ENCODE measurements at regions not wholly inside any gene's neighbourhood (a gene's known extent, or its start where the extent isn't known, plus 50 kb on each side); places are given as distances from the start of the nearest gene placed in this dataset.
A peak's percentile ranks its signal among the peaks of the same experiment; 100 is the strongest.

DNA sequence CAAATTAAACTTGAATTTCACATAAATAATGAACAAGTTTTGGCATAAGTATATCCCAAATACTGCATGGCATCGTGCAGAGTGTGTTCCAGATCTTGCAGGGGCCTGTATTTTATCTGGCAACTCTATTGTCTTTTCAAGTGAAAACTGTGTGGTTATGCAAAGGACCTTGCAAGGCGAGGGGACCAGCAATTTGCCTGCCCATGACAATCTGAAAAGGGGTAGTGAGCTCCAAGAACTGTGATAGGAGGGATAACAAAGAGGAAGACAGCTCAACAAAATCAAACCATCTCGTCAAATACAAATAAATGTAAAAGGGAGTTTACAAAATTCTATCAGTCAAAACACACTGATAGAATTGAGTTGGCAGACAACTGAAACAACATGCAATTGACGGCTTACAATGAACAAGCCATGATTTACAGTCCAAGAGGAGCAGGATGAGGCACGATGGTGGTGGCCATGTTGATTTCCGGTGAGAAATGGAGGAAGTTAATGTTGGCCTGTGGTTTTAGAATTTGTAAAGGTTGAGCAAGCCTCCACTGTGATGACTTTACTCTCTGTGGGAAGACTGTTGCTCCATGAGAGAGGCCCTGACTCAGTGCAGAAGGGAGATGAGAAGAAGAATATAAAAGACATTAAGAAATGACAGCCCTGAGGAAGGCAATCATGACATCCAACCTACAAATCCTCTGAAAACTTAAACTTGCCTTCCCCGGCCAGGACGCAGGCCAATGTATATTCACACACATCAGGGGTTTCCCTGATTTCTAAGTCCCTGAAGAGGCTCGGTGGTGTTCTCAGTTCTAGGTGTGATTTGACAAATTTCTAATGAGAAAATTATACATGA, 132.2 kb downstream of the ADSS2 start:
- TF ChIP-seq, protein P1, sequence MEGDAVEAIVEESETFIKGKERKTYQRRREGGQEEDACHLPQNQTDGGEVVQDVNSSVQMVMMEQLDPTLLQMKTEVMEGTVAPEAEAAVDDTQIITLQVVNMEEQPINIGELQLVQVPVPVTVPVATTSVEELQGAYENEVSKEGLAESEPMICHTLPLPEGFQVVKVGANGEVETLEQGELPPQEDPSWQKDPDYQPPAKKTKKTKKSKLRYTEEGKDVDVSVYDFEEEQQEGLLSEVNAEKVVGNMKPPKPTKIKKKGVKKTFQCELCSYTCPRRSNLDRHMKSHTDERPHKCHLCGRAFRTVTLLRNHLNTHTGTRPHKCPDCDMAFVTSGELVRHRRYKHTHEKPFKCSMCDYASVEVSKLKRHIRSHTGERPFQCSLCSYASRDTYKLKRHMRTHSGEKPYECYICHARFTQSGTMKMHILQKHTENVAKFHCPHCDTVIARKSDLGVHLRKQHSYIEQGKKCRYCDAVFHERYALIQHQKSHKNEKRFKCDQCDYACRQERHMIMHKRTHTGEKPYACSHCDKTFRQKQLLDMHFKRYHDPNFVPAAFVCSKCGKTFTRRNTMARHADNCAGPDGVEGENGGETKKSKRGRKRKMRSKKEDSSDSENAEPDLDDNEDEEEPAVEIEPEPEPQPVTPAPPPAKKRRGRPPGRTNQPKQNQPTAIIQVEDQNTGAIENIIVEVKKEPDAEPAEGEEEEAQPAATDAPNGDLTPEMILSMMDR (IDR thresholded peaks at IDR 0.05; ENCODE audit: low read depth, low read length, missing control alignments): no peak
- peak; percentile 76 for DNase-seq (ENCODE audit: low read depth)
- H3K4me3 ChIP-seq (ENCODE audit: low read depth, low read length): no peak overlapping the region; the same call in 1 of the 2 replicates

- no peak for DNase-seq (ENCODE audit: low read depth)
- no peak overlapping the region for H3K4me3 ChIP-seq (ENCODE audit: low read depth, low read length)
- TF ChIP-seq, protein P1 (IDR thresholded peaks at IDR 0.05; ENCODE audit: low read depth, low read length, missing control alignments): no peak
Measured at GRCh38 chr1:244322181-244322580, 129.5 kb downstream of the ADSS2 start.

DNA sequence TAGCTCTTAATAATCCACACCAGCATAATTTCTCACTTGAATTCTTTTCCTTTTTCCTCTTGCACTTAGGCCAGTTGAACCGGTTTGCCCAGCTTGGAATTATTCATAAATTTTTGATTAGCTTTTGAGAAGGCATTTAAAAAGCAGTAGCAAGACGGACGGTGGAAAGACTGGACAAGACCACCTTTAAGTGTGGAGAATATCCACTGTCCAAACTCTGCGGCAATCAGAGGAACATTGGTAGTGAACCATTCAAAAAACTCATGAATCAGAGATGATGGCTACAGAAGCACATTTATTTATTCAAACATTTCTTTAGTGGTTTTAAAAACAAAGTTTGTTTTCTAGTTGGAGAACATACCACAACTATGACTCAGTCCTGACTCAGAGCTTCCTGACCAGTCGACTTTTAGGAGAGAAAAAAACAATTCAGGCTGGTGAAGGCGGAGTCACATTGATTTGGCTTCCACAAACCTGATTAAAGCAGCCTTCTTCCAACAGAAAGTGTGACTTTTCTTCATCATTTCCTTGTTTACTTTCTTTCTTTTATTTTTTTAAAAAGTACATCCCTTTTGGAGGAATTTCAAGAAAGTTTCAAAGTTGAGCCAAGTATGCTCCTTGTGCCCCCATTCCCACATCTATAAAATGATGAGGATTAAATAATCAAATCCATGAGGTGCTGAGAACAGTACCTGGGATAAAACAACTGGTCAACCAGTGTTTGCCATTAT, 128.8 kb downstream of the ADSS2 start:
- no peak for DNase-seq (ENCODE audit: low read depth)

GRCh38 chr1:244324176-244324883, 127.4 kb downstream of the ADSS2 start:
- H3K4me3 ChIP-seq (ENCODE audit: low read depth, low read length): peak overlapping the region; percentile 50
- no peak for DNase-seq (ENCODE audit: low read depth)
- TF ChIP-seq, protein P1 (IDR thresholded peaks at IDR 0.05; ENCODE audit: low read depth, low read length, missing control alignments): no peak

More for the DNA sequence above, 128.8 kb downstream of the ADSS2 start:
- no peak overlapping the region for H3K4me3 ChIP-seq (ENCODE audit: low read depth, low read length)
- TF ChIP-seq, protein P1 (IDR thresholded peaks at IDR 0.05; ENCODE audit: low read depth, low read length, missing control alignments): no peak

DNA sequence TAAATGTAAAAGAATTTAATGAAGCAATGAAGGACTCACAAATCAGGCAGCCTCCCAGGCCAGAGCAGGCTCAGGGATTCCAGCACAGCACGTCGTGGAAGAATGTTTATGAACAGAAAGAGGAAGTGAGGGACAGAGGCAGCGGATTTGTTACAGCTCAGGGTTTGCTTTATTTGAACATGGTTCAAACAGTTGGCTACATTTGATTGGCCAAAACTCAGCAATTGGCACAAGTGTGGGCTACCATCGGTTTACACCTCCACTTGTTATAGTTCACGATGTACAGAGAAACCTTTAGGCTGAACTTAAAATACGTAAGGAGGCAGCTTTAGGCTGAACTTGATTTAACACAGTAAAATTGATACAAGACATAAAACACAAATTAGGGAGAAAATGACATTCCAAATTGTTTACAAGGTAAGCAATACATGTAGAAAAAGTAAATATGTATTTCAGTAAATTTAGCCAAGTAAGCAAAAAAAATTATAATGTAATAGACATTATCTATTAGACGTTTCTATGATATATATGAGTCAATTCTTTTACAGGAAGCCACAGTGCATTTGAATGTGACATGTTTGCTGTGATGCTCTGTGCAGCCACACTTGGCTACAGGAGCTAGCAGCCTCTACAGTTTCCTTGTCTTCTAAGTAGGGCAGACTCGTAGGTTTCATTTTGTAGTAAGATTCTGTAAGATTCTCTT, 126.5 kb downstream of the ADSS2 start:
- TF ChIP-seq, protein P1 (IDR thresholded peaks at IDR 0.05; ENCODE audit: low read depth, low read length, missing control alignments): no peak
- peak; percentile 75 for DNase-seq (ENCODE audit: low read depth)
- peak overlapping the region; percentile 50 for H3K4me3 ChIP-seq (ENCODE audit: low read depth, low read length)

- H3K4me3 ChIP-seq (ENCODE audit: low read depth, low read length): no peak overlapping the region
- no peak for DNase-seq (ENCODE audit: low read depth)
- TF ChIP-seq, protein P1 (IDR thresholded peaks at IDR 0.05; ENCODE audit: low read depth, low read length, missing control alignments): no peak
Measured at GRCh38 chr1:244326757-244327156, 125.0 kb downstream of the ADSS2 start.
